Adipose tissue (tissue), 3 donors: ENCODE measurements at regions not wholly inside any gene's neighbourhood (a gene's known extent, or its start where the extent isn't known, plus 50 kb on each side); places are given as distances from the start of the nearest gene placed in this dataset.

Experiments used
- H3K27ac ChIP-seq: one replicate; pipeline ENCODE4 v1.5.1; 2013; ENCODE audit warnings: low read depth, low read length
- WGBS, 3 donors: extraction: QIAGEN DNeasy Blood & Tissue Kit; methylation state at CpG; one replicate each; pipeline ENCODE4 v1.1.7; 2013; 5-methylcytosine and 5-hydroxymethylcytosine counted together
- donor health status: healthy with polysubstance abuse.
- donor health status: Bipolar disorder and iron deficiency.
- donor health status: healthy.

DNA sequence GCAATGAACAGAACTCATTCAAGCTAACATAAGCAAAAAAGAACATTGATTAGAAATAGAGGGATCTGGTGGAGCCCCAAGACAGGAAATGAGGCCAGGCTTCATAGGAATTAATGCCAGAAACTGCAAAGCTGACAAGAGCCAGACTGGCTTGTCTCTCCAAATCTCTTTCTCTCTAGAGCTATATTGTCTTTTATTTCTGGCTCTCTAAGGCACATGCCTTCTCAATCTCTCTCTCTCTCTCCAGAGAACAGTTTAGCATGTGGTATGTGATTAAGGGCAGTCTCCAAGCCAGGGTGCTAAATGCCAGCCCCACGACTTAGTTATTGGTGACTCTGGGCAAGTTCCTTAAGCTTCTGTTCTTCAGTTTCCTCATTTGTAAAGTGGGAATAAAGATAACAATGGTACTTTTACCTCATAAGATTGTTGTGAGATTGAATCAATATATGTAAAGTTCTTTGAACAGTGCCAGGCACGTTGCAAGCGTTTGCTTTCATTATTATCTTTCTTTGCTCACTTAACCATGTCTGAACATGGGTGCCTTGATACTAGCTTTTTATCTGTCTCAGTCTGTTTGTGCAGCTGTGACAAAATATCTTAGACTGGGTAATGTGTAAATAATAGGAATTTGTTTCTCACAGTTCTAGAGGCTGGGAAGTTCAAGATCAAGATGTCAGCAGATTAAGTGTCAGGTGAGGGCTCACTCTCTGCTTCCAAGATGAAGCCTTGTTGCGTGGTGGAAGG, 123.2 kb downstream of the BDH1 start:
- 23 to 59% (median 57%) methylated on average over 4 of the region's 4 CpGs for WGBS, 3 donors
- H3K27ac ChIP-seq: no peak overlapping the region

DNA sequence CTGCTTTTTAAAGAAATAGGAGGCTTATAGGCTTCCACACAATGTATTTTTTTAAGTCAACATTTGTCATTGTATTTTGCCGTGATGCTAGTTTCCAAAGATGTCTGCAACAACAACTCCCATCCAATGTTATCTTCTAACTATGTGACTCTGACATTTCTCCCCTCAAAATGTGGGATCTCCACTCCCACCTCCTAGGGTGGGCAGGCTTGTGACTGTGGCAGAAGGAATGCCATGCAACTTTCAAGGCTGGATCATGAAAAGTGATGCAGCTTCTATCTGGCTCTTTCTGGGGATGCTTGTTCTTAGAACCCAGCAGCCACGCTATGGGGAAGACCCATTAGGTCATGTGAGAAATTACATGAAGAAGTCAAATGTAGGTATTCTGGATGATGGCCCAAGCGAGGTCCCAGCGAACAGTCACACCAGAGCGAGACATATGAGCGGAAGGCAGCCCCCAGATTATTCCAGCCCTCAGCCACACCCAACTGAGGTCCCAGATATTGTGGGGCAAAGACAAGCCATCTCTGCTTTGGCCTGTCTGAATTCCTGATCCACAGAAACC, 124.3 kb downstream of the BDH1 start:
- H3K27ac ChIP-seq: no peak overlapping the region
- WGBS, 3 donors: 86 to 95% (median 88%) methylated on average over 6 of the region's 6 CpGs

DNA sequence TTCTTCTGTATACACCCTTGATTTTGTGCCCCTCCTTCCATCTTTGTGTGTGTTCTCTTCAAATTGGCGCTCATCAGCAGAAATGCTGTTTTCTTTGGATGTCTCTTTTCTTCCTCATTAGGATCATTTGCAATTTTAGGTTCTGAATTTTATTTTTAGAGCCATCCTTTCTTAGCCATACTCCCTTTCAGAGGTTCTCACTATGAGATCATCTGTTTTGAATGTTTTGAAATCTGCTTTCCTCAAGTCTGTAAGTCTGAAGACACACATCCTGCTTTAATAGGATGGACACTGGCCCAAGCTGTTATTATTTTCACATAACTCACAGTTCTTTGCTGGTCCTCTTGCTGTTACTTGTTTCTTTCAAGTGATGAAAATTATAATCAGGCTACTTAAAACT, 124.8 kb downstream of the BDH1 start:
- WGBS, 3 donors: 61 to 79% (median 67%) methylated on average over 1 of the region's 1 CpG
- H3K27ac ChIP-seq: no peak overlapping the region

DNA sequence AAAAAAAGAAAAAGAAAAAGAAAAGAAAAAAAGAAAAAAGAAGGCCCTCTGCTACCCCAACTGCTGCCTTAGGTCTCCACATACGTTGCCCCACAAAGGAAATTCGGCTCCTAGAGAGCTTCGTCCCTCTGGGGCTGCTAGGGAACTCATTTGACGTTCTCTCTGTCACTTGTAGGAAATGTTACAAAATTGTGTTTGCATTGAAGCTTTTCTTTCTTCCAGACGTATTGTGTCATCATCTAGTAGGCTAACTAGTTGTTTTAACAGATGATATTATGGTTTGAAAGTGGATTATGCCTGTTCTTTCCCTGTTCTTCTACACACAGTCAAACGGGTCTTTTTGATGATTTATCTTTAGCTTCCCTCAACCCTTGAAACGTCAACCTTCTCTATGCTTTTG, 125.3 kb downstream of the BDH1 start:
- H3K27ac ChIP-seq: no peak overlapping the region
- WGBS, 3 donors: 35 to 81% (median 39%) methylated on average over 7 of the region's 7 CpGs

DNA sequence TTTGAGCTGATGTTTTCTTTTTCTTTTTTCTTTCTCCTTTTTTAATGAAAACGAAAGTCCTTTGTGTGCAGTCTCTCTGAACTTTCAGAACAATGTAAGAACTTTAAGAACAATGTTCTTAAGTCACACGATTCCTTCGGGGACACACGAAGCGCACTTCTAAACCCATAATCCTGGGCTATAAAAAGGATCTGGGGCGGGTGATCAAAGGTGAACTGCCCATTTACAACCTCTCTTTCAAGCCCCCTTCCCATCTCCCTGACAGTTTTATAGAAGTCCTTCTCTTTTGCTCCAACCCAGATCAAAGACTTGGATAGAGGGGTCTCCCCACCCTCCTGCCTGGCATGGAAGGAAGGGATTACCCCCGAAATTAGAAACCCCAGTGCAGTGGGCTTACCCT, 126.8 kb downstream of the BDH1 start:
- no peak overlapping the region for H3K27ac ChIP-seq
- 68 to 85% (median 72%) methylated on average over 7 of the region's 7 CpGs for WGBS, 3 donors

DNA sequence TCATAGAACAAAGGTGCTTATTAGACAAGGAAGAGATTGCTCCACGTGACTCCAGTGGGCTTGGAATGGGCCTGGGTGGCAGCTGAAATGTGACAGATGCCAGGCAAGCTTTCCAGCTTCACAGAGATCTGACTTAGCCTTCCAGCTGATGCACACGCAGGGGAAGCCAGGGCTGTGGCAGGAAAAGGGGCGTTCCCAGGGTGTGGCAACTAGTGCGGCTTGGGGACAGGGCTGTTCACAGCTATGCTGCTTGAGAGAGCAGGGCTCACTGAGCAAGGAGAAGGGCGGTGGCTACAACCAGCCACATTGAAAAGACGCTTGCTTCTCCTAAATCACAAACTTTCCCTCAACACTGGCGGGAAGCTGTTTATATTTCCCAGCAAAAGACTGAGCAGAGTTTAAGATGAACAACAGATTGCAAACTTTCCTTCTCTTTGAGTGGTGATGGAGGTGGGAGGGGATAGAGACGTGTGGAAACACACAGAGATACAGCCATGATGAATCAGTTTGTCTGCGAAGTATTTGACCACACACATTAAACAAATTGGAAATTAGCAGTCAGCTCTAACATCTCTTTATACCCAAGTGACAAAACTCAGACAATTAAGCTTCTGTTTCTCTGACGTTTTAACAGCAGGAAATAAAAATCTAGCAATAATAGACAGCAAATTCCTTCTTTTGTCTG, 127.5 kb downstream of the BDH1 start:
- H3K27ac ChIP-seq: no peak overlapping the region
- WGBS, 3 donors: 38 to 57% (median 43%) methylated on average over 10 of the region's 10 CpGs

DNA sequence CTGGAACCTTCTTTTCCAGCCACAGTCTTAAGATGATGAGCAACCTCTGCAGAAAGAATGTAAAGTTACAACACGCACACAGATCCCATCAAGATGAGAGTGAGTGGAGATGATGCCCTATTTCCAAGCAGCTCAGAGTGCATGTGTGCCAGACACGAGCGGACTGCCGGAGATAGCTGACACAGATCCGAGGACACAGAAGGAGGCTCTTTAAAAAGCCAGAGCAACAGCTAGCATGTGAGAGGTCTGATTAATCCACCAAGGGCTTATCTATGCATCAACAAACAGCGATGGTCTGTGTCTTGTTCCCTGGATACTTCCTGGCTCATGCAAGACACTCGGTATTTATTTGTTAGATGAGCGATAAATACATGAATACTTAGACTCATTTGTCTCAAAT, 128.6 kb upstream of the DLG1 start:
- H3K27ac ChIP-seq: no peak overlapping the region
- WGBS, 3 donors: 86 to 94% (median 92%) methylated on average over 8 of the region's 8 CpGs

DNA sequence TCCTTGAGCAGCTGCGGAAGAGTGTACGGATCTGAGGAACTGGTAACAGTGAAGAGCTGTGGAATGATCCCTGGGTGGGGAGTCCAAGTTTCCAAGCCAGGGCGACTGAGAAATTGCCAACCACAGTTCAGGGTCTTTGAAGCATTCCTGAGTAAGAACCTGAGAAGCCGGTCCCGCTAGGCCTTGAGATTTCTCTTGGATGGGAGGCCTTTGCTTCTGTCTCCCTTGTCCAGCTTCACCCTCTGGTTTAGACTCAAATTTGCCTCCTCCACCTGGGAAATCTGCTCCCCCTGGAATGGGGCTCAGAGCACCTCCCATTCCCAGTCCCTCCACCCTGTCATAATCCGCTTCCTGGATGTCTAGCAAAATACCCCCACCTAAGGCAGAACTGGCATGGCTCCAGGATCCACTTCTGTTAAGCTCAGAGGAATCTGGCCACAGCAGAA, 127.7 kb upstream of the DLG1 start:
- no peak overlapping the region for H3K27ac ChIP-seq
- WGBS, 3 donors: 67 to 83% (median 78%) methylated on average over 6 of the region's 6 CpGs

DNA sequence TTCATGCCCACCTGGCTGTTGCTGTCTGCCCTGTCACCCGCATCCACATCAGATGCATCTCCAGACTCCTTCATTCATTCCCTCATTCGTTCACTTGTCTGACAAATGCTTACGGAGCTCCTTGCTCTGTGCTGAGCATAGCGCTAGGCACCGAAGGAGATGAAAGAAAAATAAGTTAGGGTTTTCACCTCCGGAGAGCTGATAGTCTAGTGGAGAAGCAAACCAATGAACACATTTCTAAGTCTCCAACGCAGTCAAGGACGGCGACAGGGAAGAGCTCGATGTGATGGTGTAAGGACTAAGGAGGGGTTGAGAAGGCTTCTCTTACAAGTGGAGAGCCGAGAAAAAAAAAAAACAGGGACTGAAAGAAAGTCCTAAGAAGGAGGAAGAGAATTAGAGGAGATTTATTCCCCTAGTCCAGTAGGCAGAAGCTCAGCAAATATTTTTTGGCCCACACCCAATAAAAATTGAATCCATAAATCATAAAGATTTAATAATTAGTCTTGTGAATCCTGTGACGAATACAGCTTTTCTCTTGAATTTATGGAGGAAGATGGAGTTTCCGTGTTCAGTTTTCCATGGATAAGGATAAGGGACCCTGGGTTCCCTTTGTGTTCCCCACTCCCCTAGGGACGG, 127.2 kb upstream of the DLG1 start:
- no peak overlapping the region for H3K27ac ChIP-seq
- 79 to 88% (median 85%) methylated on average over 14 of the region's 14 CpGs for whole genome bisulfite sequencing, 3 donors

DNA sequence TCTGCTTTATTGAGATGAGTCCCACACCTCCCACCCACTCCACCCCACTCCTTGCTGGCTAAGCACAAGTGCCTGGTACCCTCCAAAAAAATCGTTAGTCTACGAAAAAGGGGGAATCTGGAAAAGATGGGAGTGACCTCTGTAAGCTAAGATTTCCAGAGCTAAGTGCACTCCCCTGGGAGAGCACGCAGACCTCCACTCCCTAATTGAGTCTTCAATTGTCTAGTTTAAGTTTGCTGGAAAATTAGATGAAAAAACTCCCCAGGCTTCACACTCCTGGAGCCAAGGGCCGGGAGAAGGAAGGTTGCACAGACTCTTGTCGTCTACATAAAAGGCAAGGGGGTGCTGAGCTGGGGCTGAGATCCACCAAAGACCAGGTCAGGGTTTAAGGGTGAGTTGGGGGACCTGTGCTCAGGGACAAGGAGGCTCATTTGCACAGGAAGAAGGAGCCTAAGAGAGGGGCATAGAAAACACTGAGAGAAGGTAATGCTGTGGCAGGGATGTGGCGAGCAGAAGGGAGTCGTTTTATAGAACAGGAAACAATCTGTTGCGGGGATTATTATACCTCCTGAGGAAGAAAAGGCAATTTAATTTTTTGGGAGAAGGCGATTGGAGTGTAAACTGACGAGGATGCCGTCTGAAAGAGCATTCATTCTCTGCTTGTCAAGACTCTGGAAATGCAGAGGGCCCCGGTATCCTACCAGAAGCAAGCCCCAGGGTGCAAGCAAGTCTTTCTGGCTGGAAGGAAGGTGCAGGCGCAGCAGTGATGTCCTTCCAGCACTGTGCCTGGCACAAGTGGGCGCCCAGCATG, 126.5 kb upstream of the DLG1 start:
- WGBS, 3 donors: 74 to 76% (median 75%) methylated on average over 14 of the region's 14 CpGs
- H3K27ac ChIP-seq: no peak overlapping the region

DNA sequence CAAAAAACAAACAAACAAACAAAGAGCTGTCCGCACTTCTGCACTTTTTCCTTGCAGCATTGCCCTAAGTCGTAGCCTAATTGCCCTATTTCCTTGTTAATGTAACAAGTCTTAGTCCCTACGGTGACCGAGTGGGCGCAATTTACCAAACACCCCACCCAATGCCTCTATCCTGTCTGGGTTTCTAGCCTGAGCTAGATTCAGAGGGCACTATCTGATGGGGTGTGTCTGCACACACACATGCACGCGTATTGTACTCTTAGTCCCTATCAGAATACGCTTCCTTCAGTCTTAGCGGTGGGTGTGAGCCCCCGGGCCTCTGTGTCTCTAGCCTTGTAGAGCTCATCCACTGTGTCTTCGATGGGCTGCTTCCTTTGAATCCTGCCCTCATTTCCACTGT, 125.9 kb upstream of the DLG1 start:
- H3K27ac ChIP-seq: no peak overlapping the region
- WGBS, 3 donors: 76 to 82% (median 76%) methylated on average over 11 of the region's 11 CpGs

DNA sequence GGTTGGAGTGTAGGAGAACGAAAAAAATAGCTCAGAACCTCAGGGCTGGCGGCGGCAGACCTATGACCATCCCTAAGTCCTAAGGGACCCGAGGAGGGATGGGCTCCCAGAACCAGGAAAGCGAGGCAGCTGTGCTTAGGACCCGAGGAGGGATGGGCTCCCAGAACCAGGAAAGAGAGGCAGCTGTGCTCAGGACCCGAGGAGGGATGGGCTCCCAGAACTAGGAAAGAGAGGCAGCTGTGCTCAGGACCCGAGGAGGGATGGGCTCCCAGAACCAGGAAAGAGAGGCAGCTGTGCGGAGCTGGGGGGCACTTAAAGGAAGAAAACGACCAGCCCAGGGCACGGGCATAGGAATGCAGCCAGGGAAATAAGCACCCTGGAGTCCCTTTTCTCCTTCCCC, 125.0 kb upstream of the DLG1 start:
- WGBS, 3 donors: 77 to 79% (median 79%) methylated on average over 11 of the region's 11 CpGs
- no peak overlapping the region for H3K27ac ChIP-seq

DNA sequence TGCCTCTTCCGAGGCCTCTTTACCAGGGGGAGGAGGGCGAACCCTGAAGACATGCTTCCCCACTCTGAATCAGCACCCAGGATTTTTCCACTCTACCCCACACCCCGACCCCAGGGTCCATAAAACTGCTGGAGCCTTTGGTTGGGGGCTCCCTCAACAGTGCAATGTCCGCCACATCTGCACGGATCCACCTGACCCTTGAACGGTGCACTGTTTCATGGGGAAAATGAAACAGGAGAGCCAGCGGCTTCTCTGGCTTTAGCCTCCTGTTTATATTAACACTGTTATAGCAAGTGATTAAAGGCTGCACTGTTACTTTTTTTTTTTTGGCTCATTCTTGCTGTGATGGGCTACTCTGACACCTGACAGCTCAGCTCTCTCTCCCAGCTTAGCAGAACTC, 124.1 kb upstream of the DLG1 start:
- 77 to 84% (median 80%) methylated on average over 7 of the region's 7 CpGs for WGBS, 3 donors
- H3K27ac ChIP-seq: no peak overlapping the region

DNA sequence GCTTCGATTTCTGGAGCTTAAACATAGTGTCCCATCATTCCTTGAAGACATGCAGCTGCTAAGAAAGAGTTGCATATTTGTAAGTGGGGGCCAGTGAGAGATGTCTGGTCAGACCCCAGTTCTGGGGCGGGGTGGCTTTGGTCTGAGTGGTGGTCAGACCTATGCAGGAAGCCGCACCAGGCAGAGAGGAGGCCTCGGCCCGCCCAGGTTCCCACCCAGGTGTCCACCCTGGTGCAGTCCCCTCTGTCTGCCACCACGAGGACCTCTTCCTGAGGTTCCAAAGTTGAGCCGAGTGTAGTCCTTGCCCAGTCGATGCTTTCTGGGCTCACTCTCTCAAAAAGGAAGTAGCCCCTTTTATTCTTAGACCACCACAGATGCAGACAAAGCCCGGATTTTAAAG, 122.6 kb upstream of the DLG1 start:
- 81 to 85% (median 82%) methylated on average over 9 of the region's 9 CpGs for WGBS, 3 donors
- H3K27ac ChIP-seq: no peak overlapping the region

DNA sequence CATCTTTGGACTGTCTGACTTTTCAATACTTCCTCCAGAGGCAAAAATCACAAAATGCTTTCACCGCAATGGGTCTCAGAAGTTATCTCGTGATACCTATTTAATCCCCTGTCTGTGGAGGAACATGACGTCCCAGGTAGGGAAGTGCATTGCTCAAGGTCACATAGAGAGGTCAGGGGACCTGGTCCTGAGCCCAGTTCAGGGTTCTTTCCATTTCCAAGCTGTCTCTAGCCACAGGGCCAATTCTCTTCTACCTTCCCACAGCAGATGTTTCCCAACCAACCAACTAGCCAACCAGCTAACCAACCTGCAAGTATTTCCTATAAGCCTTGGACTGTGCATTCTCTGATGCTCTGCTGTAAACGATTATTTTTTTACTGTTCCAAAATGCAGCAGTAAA, 122.2 kb upstream of the DLG1 start:
- 76 to 78% (median 76%) methylated on average over 4 of the region's 4 CpGs for WGBS, 3 donors
- no peak overlapping the region for H3K27ac ChIP-seq

DNA sequence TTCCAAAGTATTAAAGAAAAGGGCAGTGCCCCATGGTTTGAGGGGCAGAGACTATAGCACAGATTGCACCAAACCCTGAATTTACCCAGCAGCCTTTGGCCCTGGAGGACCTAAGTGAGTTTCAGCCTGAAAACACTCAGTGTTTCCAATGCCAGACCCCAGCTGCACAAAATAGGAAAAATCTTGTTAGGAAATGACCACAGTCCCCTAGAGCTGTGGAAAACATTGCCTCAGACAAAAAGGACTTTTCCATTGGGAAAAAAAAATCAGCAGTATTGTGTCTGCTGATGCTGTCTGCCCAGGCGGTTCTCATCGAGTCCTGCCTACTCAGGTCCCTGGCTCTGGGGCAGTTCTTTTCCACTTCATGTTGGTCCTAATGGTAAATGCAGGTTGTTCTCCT, 121.7 kb upstream of the DLG1 start:
- H3K27ac ChIP-seq: no peak overlapping the region
- 57 to 91% (median 77%) methylated on average over 2 of the region's 2 CpGs for WGBS, 3 donors

DNA sequence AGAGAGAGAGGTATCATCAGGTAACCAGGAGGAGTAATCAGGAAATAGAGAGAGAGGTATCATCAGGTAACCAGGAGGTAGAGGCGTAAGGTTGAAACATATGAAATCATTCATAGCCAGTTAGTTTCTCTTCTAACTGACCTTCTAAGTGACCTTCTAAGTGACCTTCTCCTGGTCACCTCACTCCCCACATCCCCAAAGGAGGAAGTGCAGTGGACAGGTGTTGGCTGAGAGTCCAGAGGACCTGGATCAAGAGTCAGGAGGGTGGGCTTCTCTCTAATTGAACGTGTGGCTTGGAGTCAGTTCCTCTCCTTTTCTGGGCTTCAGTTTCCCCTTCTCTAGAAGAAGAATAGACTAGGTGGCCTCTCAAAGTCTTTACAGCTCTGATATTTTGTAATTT, 121.3 kb upstream of the DLG1 start:
- H3K27ac ChIP-seq: no peak overlapping the region
- 67 to 76% (median 75%) methylated on average over 2 of the region's 2 CpGs for WGBS, 3 donors

DNA sequence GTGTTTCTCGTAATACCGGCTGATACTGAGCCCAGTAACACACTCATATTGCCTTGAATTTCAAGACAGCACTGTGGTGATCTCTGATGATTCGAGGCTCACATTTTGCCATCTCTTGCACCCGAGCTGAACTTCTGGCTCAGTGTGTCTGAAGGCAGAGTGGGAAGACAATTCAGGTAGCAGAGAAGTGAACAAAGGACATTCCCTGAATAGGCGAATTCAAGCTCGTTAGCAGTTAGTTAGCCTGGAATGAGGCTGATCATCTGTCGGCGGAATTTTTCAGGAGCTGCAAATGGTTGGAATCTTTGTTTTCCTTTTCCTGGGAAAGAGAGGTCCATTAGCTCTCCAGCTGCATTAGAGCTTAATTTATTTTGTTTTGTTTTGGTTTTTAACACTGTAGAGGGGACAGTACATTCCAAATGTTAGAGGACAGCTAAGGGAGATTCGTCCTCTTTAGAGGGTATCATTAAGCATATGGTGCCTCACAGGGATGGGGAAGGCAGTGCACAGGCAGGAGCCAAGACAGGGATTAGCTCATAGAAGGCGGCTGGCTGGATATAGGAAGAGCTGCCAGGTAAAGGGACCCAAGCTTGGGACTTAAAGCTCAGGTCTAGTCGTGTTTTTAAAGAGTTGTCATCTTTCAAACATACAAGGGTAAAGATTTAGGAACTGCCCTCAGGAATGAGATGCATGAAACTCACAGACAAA, 119.7 kb upstream of the DLG1 start:
- WGBS, 3 donors: 66 to 73% (median 70%) methylated on average over 11 of the region's 11 CpGs
- H3K27ac ChIP-seq: no peak overlapping the region
